AG04449 (cell line): ENCODE measurements at regions not wholly inside any gene's neighbourhood (a gene's known extent, or its start where the extent isn't known, plus 50 kb on each side); places are given as distances from the start of the nearest gene placed in this dataset.
A peak's percentile ranks its signal among the peaks of the same experiment; 100 is the strongest.

Experiments
- CTCF ChIA-PET: fragments of 350-600 bp; formaldehyde crosslinking; extraction: SDS; loops from one replicate; lab custom pipeline; 2021; ENCODE audit warnings: antibody characterized with exemption; lab: Yijun Ruan, JAX
- POLR2A ChIA-PET: fragments of 400-600, 350-600 bp; formaldehyde crosslinking; extraction: SDS; loops from one replicate; lab custom pipeline; 2020; ENCODE audit warnings: antibody characterized with exemption, inconsistent platforms; lab: Yijun Ruan, JAX
- DNase-seq: peaks from one replicate; pipeline ENCODE4 v3.0.0-alpha.2; 2010; ENCODE audit warnings: low read depth, low spot score
- H3K4me3 ChIP-seq: 2 replicates; pipeline ENCODE4 v1.5.1; 2011; ENCODE audit warnings: low read depth, mild to moderate bottlenecking, control low read depth, low read length
- CTCF ChIP-seq: IDR thresholded peaks from one replicate; pipeline ENCODE4 v1.5.1; 2011; ENCODE audit warnings: mild to moderate bottlenecking, moderate library complexity, low read length, control low read depth, inconsistent platforms; ENCODE audit not compliant: insufficient read depth; ENCODE audit errors: missing control alignments

DNA sequence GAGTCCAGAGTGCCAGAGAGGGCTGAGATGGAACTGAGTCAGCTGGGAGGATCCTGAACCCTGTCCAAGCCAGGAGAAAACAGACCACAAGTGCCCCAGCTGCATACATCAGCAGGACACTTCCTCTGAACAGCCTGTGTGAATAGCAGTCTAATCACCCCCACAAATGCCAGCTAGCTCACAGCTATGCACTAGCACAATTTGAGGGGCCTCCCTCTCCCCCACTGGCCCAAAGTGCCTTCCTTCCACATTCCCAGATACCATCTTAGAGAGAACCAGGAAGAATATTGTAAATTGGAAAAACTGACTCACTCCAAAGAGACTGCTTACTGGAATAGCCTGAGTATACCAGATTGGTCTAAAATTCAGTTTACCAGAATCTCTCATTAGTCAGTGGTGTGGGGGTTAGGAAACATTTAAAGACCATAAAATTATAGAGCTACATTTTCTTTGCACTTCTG lies 292.6 kb upstream of the KLF3 start:
- DNase-seq = peak; percentile 29
- POLR2A ChIA-PET = no interaction called here
- CTCF ChIA-PET = interaction anchor here (1.0 to 1.2 kb wide), 2 partner anchors 190 to 192 kb away, joined by 3 read pairs; no protein-coding TSS in a partner anchor
- TF ChIP-seq CTCF = no peak
- no peak overlapping the region for H3K4me3 ChIP-seq

DNA sequence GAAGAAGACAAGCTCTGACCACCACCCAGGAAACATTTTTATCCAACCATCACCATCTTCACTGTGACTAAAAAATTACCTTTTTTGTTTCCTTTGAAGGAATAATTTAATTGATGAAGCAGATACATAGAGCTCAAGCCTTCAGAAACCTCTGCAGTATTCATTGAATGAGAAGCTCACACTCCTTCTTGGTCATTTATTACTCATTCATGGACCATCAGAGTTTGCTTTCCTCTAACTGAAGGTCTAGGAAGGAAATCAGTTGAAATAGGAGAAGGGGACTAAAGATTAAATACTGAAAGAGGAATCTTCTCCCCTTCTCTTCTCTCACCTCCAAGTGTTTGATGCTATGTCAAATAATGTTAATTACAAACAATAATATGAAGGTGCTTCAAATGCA lies 290.6 kb upstream of the KLF3 start:
- CTCF ChIA-PET = no interaction called here
- DNase-seq = no peak
- no peak for TF ChIP-seq CTCF
- POLR2A ChIA-PET = no interaction called here
- no peak overlapping the region for H3K4me3 ChIP-seq

DNA sequence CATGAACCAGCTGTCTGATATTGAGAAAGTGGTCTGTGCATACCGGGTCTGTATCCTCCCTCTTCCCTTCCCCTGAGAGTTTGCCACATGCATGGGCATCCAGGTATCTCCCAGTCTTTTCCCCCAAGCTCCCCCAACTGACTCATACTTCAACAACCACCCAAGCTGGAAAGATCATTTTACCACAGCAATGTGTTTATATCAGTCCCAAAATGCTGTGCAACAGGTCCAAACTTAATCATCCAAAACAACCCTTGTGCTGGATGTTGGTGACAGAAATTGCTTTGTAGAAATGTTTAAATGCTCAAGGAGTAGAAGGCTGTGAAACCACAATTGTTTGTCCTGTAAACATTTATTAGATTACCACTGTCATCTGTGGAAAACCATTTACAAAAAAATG lies 286.8 kb upstream of the KLF3 start:
- no peak for TF ChIP-seq CTCF
- POLR2A ChIA-PET = no interaction called here
- H3K4me3 ChIP-seq = no peak overlapping the region
- CTCF ChIA-PET = no interaction called here
- DNase-seq = no peak

DNA sequence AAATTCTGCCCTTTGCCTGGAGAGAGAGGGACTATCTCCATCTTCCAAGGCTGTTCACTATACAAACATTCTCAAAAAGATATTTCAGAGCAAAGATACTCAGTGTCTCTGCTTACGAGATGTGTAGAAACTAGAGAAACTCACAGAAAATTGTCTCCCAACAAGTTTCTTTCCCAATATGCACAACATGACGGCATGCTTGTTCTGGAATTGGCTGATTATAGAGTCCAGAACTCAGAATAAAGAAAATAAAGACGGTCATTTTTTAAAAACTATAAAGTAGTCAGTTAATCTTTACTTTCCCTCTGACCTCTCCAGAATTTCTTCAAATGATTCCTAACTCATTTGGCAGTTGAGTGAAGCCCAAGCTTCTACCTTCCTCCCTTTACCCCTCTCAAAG lies 285.5 kb upstream of the KLF3 start:
- TF ChIP-seq CTCF = no peak
- DNase-seq = no peak
- H3K4me3 ChIP-seq = no peak overlapping the region
- CTCF ChIA-PET = no interaction called here
- POLR2A ChIA-PET = no interaction called here

DNA sequence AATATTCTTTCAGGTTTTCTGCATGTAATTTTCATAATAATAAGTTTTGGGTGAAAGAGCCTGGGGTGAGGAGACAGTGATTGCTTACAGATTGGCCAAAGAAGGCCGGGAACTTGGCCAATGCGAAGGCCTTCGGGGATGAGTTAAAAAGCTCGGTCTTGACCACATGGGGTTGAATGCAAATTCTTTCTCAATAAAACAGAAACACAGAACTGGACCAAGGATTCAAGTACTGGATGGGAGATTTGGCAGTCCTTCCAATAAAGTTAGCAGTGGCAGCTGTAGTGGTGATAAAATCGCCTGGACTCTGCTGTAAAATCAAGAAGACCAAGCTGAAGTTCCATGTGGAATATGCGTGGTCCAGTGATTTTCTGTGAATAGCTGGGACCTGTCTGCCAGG lies 282.2 kb upstream of the KLF3 start:
- POLR2A ChIA-PET = no interaction called here
- TF ChIP-seq CTCF = no peak
- no peak for DNase-seq
- no peak overlapping the region for H3K4me3 ChIP-seq
- CTCF ChIA-PET = no interaction called here

- no peak for TF ChIP-seq CTCF
- H3K4me3 ChIP-seq = no peak overlapping the region
- CTCF ChIA-PET = no interaction called here
- POLR2A ChIA-PET = no interaction called here
- DNase-seq = no peak
Observed at GRCh38 chr4:38382520-38382919, 281.5 kb upstream of the KLF3 start.
